WTC11 (cell line): ENCODE measurements at regions not wholly inside any gene's neighbourhood (a gene's known extent, or its start where the extent isn't known, plus 50 kb on each side); places are given as distances from the start of the nearest gene placed in this dataset.

Experiments used
- ATAC-seq: fragments of 200-7000 bp; cut with Tn5 transposase; 2 replicates; pipeline ENCODE4 v1.10.0; 2021; ENCODE audit warnings: mild to moderate bottlenecking, moderate library complexity
- CTCF ChIA-PET: fragments of 300-600 bp; sonication (Branson Sonifier 250); formaldehyde crosslinking; loops from one replicate; lab custom pipeline; 2021; ENCODE audit warnings: antibody characterized with exemption; lab: Charles Lee
- POLR2A ChIA-PET: fragments of 350-600 bp; sonication (Branson Sonifier 250); formaldehyde crosslinking; loops from one replicate; lab custom pipeline; 2021; ENCODE audit warnings: antibody characterized with exemption; lab: Charles Lee
- DNase-seq: peaks from one replicate; pipeline ENCODE4 v3.0.0; 2021; ENCODE audit warnings: low spot score
- H3K27ac Mint-ChIP-seq: 2 replicates; pipeline ENCODE4 v1.8.0; 2021; ENCODE audit warnings: mixed read lengths
- H3K27me3 Mint-ChIP-seq: 2 replicates; pipeline ENCODE4 v1.8.0; 2021; ENCODE audit warnings: low read depth, mild to moderate bottlenecking, moderate library complexity, mixed read lengths
- H3K36me3 Mint-ChIP-seq: 2 replicates; pipeline ENCODE4 v1.8.0; 2021; ENCODE audit warnings: mixed read lengths
- H3K4me1 Mint-ChIP-seq: 2 replicates; pipeline ENCODE4 v1.8.0; 2022; ENCODE audit warnings: mixed read lengths
- H3K4me3 Mint-ChIP-seq: 2 replicates; pipeline ENCODE4 v1.8.0; 2021; ENCODE audit warnings: mild to moderate bottlenecking, moderate library complexity, mixed read lengths
- H3K9me3 Mint-ChIP-seq: 2 replicates; pipeline ENCODE4 v1.8.0; 2021; ENCODE audit warnings: mixed read lengths
- CREB1 ChIP-seq: sonication (generic); formaldehyde crosslinking; IDR thresholded peaks from 2 replicates; pipeline ENCODE4 v1.8.0; 2023; ENCODE audit warnings: mild to moderate bottlenecking, missing genetic modification reagents
- EMX1 ChIP-seq: fragments of 250-450 bp; sonication (Bioruptor Pico); IDR thresholded peaks from 2 replicates; pipeline ENCODE4 v1.8.0; 2021; ENCODE audit warnings: mild to moderate bottlenecking
- FOXJ3 ChIP-seq: sonication (generic); formaldehyde crosslinking; IDR thresholded peaks from 2 replicates; pipeline ENCODE4 v1.9.0; 2021; ENCODE audit warnings: missing genetic modification reagents, mild to moderate bottlenecking, borderline replicate concordance
- GTF2I ChIP-seq: fragments of 250-450 bp; sonication (Bioruptor Pico); conservative IDR thresholded peaks from 2 replicates; pipeline ENCODE4 v1.4.0; 2021; ENCODE audit warnings: mild to moderate bottlenecking
- JUN ChIP-seq: sonication (generic); formaldehyde crosslinking; IDR thresholded peaks from 2 replicates; pipeline ENCODE4 v1.8.0; 2023; ENCODE audit warnings: mild to moderate bottlenecking, missing genetic modification reagents
- SOX15 ChIP-seq: fragments of 250-450 bp; sonication (Bioruptor Pico); IDR thresholded peaks from 2 replicates; pipeline ENCODE4 v1.9.0; 2021; ENCODE audit warnings: mild to moderate bottlenecking
- TCF7 ChIP-seq: sonication (generic); formaldehyde crosslinking; IDR thresholded peaks from 2 replicates; pipeline ENCODE4 v1.8.0; 2022; ENCODE audit warnings: mild to moderate bottlenecking, low read depth, missing genetic modification reagents, moderate library complexity
- TEAD1 ChIP-seq: sonication (generic); formaldehyde crosslinking; IDR thresholded peaks from 2 replicates; pipeline ENCODE4 v1.8.0; 2022; ENCODE audit warnings: mild to moderate bottlenecking, missing genetic modification reagents
- TP53 ChIP-seq: sonication (generic); formaldehyde crosslinking; IDR thresholded peaks from 2 replicates; pipeline ENCODE4 v1.8.1; 2023; ENCODE audit warnings: mild to moderate bottlenecking, missing genetic modification reagents
- ZNF138 ChIP-seq: sonication (generic); formaldehyde crosslinking; conservative IDR thresholded peaks from 2 replicates; pipeline ENCODE4 v1.8.1; 2022; ENCODE audit warnings: mild to moderate bottlenecking, moderate library complexity, missing genetic modification reagents
- ZNF317 ChIP-seq: sonication (generic); formaldehyde crosslinking; IDR thresholded peaks from 2 replicates; pipeline ENCODE4 v1.8.1; 2023; ENCODE audit warnings: low read depth, mild to moderate bottlenecking, moderate library complexity, missing genetic modification reagents, borderline replicate concordance
- ZNF423 ChIP-seq: fragments of 250-450 bp; sonication (Bioruptor Pico); IDR thresholded peaks from 2 replicates; pipeline ENCODE4 v2.1.2; 2022; ENCODE audit warnings: mild to moderate bottlenecking, moderate library complexity
- TF ChIP-seq, protein P1 (sequence below): fragments of 250-450 bp; sonication (Bioruptor Pico); conservative IDR thresholded peaks from 2 replicates; pipeline ENCODE4 v1.9.0; 2021; ENCODE audit warnings: mild to moderate bottlenecking
- TF ChIP-seq, protein P2 (sequence below): sonication (generic); formaldehyde crosslinking; IDR thresholded peaks from 2 replicates; pipeline ENCODE4 v1.8.0; 2023; ENCODE audit warnings: mild to moderate bottlenecking, missing genetic modification reagents
- TF ChIP-seq, protein P3 (sequence below): sonication (generic); formaldehyde crosslinking; IDR thresholded peaks from 2 replicates; pipeline ENCODE4 v1.8.1; 2023; ENCODE audit warnings: mild to moderate bottlenecking, missing genetic modification reagents, moderate library complexity
- TF ChIP-seq, protein P4 (sequence below): fragments of 250-450 bp; sonication (Bioruptor Pico); IDR thresholded peaks from 2 replicates; pipeline ENCODE4 v1.9.0; 2021; ENCODE audit warnings: mild to moderate bottlenecking
- TF ChIP-seq, protein P5 (sequence below): fragments of 250-450 bp; sonication (Bioruptor Pico); IDR thresholded peaks from 2 replicates; pipeline ENCODE4 v1.9.0; 2021; ENCODE audit warnings: mild to moderate bottlenecking, borderline replicate concordance
- TF ChIP-seq, protein P6 (sequence below): fragments of 250-450 bp; sonication (Bioruptor Pico); IDR thresholded peaks from 2 replicates; pipeline ENCODE4 v2.1.2; 2022; ENCODE audit warnings: mild to moderate bottlenecking, moderate library complexity
- TF ChIP-seq, protein P7 (sequence below): sonication (generic); formaldehyde crosslinking; IDR thresholded peaks from 2 replicates; pipeline ENCODE4 v1.8.1; 2023; ENCODE audit warnings: mild to moderate bottlenecking, missing genetic modification reagents, moderate library complexity

DNA sequence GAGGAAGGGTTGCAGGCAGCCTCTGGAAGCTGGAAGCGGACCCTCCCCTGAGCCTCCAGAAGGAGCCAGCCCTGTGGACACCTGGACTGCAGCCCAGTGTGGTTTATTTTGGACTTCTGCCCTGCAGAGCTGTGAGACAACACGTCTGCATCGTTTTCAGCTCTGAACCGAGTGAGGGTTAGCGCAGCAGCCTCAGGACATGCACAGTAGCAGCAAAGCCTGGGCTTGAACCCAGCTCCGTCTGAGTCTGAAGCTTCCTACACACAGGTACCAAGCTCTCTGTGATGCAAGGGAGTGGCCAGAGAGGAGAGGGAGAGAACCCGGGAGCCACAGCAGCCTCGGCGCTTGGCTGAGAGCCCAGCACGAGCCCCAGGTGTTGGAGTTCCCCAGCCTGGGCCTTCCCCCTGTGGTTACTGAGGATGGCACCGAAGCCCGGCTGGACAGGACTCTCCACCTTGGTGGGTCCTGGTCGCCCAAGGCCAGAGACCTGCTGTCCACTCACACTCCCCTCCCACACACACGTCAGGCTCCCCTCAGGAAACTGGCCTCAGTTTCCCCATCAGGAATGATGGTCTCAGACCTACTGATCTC lies 128.2 kb downstream of the OLFM1 start:
- POLR2A ChIA-PET = no interaction called here
- CTCF ChIA-PET = no interaction called here
- DNase-seq (peak; percentile 5), ATAC-seq (no peak)
- peaks cover 2% of the 10 kb centered on the region; the same call in 1 of the 2 replicates for H3K36me3 Mint-ChIP-seq
- H3K4me3 Mint-ChIP-seq = no peak overlapping the region
- peaks cover 9% of the 10 kb centered on the region for H3K9me3 Mint-ChIP-seq
- no peaks in the 10 kb centered on the region for H3K27me3 Mint-ChIP-seq
- no peak for TF ChIP-seq JUN (CRISPR knock-in tag)
- peaks cover 31% of the 10 kb centered on the region for H3K4me1 Mint-ChIP-seq
- no peak overlapping the region for H3K27ac Mint-ChIP-seq

DNA sequence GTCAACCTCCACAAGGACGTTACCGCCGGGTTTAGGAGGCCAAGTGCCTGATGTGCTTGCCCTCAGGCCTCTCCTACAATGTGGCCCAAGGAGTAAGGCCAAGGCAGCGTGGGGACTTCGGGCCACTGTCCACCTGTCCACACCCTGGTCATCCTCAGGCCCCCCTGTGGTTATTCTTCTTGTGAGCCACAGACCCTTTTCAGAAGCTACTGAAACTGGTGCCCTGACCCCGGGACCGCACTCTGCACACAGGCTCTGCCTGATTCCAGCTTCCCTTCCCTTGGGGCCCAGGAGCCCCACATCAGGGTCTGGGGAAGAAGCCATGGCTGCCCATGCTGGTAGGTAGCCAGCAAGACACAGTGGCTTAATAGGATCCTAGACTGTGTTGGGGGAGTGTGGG lies 128.8 kb downstream of the OLFM1 start:
- Mint-ChIP-seq H3K27me3 (no peaks in the 10 kb centered on the region), H3K27ac (no peak overlapping the region), H3K4me3 (no peak overlapping the region), H3K36me3 (no peaks in the 10 kb centered on the region; the same call in 1 of the 2 replicates), H3K4me1 (peaks cover 31% of the 10 kb centered on the region), H3K9me3 (peaks cover 5% of the 10 kb centered on the region)
- ChIA-PET CTCF (no interaction called here), POLR2A (no interaction called here)
- TF ChIP-seq, protein P1, sequence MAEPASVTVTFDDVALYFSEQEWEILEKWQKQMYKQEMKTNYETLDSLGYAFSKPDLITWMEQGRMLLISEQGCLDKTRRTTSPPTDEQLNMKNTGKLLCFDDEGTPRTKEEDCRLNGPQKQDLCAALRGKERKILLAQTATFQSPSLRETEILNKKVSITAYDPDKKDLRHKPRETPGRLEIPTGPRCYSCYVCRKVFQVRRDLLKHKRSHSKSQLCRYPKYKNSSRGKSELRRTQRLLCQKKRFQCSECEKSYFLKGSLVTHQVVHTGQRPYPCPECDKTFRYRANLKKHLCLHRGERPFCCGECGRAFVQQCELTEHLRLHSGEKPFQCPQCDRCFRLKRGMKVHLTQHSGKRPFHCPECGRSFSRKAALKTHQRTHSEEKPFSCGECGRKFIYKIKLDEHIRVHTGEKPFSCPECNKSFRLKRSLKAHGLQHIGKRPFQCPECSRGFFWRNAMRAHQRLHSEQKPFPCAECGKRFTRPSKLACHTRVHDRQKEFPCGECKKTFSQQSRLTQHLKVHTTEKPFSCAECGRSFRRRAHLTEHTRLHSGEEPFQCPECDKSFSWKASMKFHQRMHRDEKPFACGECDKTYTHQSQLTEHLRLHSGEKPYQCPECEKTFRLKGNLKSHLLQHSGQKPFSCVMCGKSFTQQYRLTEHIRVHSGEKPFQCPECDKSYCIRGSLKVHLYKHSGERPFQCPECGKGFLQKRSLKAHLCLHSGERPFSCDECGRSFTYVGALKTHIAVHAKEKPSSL (CRISPR knock-in tag) = no peak
- TF ChIP-seq EMX1 (no peak), ZNF138 (no peak), ZNF317 (no peak), GTF2I (CRISPR knock-in tag) (no peak), SOX15 (no peak), TP53 (CRISPR knock-in tag) (no peak), CREB1 (CRISPR knock-in tag) (no peak), FOXJ3 (CRISPR knock-in tag) (no peak), TEAD1 (CRISPR knock-in tag) (no peak), ZNF423 (CRISPR knock-in tag) (no peak), TCF7 (CRISPR knock-in tag) (no peak)
- TF ChIP-seq, protein P2, sequence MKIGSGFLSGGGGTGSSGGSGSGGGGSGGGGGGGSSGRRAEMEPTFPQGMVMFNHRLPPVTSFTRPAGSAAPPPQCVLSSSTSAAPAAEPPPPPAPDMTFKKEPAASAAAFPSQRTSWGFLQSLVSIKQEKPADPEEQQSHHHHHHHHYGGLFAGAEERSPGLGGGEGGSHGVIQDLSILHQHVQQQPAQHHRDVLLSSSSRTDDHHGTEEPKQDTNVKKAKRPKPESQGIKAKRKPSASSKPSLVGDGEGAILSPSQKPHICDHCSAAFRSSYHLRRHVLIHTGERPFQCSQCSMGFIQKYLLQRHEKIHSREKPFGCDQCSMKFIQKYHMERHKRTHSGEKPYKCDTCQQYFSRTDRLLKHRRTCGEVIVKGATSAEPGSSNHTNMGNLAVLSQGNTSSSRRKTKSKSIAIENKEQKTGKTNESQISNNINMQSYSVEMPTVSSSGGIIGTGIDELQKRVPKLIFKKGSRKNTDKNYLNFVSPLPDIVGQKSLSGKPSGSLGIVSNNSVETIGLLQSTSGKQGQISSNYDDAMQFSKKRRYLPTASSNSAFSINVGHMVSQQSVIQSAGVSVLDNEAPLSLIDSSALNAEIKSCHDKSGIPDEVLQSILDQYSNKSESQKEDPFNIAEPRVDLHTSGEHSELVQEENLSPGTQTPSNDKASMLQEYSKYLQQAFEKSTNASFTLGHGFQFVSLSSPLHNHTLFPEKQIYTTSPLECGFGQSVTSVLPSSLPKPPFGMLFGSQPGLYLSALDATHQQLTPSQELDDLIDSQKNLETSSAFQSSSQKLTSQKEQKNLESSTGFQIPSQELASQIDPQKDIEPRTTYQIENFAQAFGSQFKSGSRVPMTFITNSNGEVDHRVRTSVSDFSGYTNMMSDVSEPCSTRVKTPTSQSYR = no peak
- TF ChIP-seq, protein P3, sequence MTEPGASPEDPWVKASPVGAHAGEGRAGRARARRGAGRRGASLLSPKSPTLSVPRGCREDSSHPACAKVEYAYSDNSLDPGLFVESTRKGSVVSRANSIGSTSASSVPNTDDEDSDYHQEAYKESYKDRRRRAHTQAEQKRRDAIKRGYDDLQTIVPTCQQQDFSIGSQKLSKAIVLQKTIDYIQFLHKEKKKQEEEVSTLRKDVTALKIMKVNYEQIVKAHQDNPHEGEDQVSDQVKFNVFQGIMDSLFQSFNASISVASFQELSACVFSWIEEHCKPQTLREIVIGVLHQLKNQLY = no peak
- TF ChIP-seq, protein P4, sequence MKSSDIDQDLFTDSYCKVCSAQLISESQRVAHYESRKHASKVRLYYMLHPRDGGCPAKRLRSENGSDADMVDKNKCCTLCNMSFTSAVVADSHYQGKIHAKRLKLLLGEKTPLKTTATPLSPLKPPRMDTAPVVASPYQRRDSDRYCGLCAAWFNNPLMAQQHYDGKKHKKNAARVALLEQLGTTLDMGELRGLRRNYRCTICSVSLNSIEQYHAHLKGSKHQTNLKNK = no peak
- TF ChIP-seq, protein P5, sequence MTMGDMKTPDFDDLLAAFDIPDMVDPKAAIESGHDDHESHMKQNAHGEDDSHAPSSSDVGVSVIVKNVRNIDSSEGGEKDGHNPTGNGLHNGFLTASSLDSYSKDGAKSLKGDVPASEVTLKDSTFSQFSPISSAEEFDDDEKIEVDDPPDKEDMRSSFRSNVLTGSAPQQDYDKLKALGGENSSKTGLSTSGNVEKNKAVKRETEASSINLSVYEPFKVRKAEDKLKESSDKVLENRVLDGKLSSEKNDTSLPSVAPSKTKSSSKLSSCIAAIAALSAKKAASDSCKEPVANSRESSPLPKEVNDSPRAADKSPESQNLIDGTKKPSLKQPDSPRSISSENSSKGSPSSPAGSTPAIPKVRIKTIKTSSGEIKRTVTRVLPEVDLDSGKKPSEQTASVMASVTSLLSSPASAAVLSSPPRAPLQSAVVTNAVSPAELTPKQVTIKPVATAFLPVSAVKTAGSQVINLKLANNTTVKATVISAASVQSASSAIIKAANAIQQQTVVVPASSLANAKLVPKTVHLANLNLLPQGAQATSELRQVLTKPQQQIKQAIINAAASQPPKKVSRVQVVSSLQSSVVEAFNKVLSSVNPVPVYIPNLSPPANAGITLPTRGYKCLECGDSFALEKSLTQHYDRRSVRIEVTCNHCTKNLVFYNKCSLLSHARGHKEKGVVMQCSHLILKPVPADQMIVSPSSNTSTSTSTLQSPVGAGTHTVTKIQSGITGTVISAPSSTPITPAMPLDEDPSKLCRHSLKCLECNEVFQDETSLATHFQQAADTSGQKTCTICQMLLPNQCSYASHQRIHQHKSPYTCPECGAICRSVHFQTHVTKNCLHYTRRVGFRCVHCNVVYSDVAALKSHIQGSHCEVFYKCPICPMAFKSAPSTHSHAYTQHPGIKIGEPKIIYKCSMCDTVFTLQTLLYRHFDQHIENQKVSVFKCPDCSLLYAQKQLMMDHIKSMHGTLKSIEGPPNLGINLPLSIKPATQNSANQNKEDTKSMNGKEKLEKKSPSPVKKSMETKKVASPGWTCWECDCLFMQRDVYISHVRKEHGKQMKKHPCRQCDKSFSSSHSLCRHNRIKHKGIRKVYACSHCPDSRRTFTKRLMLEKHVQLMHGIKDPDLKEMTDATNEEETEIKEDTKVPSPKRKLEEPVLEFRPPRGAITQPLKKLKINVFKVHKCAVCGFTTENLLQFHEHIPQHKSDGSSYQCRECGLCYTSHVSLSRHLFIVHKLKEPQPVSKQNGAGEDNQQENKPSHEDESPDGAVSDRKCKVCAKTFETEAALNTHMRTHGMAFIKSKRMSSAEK = no peak
- TF ChIP-seq, protein P6, sequence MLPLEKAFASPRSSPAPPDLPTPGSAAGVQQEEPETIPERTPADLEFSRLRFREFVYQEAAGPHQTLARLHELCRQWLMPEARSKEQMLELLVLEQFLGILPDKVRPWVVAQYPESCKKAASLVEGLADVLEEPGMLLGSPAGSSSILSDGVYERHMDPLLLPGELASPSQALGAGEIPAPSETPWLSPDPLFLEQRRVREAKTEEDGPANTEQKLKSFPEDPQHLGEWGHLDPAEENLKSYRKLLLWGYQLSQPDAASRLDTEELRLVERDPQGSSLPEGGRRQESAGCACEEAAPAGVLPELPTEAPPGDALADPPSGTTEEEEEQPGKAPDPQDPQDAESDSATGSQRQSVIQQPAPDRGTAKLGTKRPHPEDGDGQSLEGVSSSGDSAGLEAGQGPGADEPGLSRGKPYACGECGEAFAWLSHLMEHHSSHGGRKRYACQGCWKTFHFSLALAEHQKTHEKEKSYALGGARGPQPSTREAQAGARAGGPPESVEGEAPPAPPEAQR (CRISPR knock-in tag) = no peak
- TF ChIP-seq, protein P7, sequence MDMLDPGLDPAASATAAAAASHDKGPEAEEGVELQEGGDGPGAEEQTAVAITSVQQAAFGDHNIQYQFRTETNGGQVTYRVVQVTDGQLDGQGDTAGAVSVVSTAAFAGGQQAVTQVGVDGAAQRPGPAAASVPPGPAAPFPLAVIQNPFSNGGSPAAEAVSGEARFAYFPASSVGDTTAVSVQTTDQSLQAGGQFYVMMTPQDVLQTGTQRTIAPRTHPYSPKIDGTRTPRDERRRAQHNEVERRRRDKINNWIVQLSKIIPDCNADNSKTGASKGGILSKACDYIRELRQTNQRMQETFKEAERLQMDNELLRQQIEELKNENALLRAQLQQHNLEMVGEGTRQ (CRISPR knock-in tag) = no peak
- ATAC-seq (no peak), DNase-seq (peak; percentile 5)
